HFF-Myc (cell line): ENCODE measurements at regions not wholly inside any gene's neighbourhood (a gene's known extent, or its start where the extent isn't known, plus 50 kb on each side); places are given as distances from the start of the nearest gene placed in this dataset.
"Not testable (repeated sequence)": the region's sequence is repeated elsewhere in the genome, so short reads cannot be mapped to it uniquely, and the experiment has no call there.

ENCODE experiments used
- DNase-seq: peaks from one replicate; pipeline ENCODE4 v3.0.0-alpha.2; 2011; ENCODE audit warnings: low read depth; ENCODE audit errors: extremely low read depth
- H3K4me3 ChIP-seq: replicated peaks from 2 replicates; pipeline ENCODE4 v1.5.1; 2011; ENCODE audit warnings: low read depth, mild to moderate bottlenecking, control low read depth, low read length
- CTCF ChIP-seq: IDR thresholded peaks from 2 replicates; pipeline ENCODE4 v1.5.1; 2012; ENCODE audit warnings: mild to moderate bottlenecking, low read depth, low read length, control low read depth; ENCODE audit errors: missing control alignments

DNA sequence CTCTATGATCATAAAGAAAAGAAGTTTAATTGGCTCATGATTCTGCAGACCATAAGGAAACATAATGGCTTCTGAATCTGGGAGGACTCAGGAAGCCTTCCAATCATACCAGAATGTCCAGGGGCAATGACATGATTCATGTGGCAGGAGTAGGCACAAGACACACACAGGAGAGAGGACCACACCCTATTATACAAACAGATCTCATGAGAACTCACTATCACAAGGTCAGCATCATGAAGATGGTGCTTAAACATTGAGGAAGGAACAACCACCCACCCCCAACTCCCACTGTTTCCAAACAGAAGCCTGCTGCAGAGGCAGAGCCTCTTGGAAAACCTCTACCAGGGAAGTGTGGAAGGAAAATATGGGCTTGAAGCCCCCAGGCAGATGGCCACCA, 267.4 kb downstream of the POTED start:
- not testable (repeated sequence) for DNase-seq, H3K4me3 ChIP-seq

DNA sequence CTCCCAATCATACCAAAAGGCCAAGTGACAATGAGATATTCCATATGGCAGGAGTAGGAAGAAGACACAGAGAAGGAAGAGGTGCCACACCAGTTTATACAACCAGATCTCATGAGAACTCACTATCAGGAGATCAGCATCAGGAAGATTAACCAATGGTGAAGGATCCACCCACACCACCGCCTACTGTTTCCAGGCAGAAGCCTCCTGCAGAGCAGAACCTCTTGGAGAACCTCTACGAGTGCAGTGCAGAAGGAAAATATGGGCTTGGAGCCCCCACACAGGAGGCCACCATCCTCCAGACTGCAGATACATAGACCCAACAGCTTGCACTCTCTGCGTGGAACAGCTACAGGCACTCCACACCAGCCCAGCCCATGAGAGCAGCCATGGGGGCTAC, 264.4 kb downstream of the POTED start:
- not testable (repeated sequence) for DNase-seq, H3K4me3 ChIP-seq

DNA sequence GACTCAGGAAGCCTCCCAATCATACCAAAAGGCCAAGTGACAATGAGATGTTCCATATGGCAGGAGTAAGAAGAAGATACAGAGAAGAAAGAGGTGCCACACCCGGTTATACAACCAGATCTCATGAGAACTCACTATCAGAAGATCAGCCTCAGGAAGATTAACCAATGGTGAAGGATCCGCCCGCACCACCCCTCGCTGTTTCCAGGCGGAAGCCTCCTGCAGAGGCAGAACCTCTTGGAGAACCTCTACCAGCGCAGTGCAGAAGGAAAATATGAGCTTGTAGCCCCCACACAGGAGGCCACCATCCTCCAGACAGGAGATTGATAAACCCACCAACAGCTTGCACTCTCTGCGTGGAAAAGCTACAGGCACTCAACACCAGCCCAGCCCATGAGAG, 245.1 kb downstream of the POTED start:
- no peak overlapping the region for H3K4me3 ChIP-seq

GRCh38 chr21:13850808-13851207, 241.2 kb downstream of the POTED start:
- not testable (repeated sequence) for DNase-seq, H3K4me3 ChIP-seq

More for the DNA sequence above, 245.1 kb downstream of the POTED start:
- DNase-seq = no peak
- TF ChIP-seq CTCF = no peak

DNA sequence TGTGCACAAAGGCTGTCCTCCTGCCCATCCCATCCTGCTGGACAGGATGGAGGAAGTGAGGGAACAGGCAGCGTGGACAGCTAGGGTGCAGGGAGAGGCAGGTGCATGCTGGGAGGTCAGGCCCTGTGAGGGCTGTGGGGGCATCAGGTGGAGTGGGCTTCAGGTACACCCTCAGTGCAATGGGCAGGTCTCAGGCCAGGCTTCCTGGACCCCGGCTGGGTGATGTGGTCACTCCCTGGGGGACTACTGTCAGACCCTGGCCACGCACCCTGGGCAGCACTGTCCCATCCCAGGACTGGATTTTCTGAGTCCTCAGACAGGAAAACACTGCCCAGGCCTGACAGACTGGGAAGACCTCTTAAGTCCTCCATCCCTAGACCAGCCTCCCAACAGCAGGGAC, 239.9 kb downstream of the POTED start:
- not testable (repeated sequence) for DNase-seq, H3K4me3 ChIP-seq

GRCh38 chr21:13846718-13847117, 237.1 kb downstream of the POTED start:
- not testable (repeated sequence) for H3K4me3 ChIP-seq, DNase-seq

- H3K4me3 ChIP-seq, DNase-seq: not testable (repeated sequence)
Measured at GRCh38 chr21:13844574-13844973, 235.0 kb downstream of the POTED start.

DNA sequence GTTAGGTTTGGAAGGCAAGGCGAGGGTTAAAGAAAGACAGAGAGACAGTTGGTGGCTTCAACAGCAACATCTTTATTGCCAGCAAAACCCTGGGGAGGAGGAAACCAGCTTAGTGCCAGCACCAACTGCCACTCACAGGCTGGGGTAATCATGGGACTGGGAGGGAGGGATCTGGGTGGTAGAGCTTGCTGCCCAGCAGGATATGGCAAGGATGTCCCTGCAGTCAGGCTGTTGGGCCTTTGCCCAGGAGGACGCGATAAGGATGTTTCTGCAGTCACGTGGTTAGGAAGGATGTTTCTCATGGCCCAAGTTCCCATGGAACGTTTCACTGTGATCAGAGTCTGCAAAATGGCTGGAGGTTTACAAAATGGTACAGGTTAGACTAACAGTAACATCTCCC, 233.5 kb downstream of the POTED start:
- DNase-seq, H3K4me3 ChIP-seq: not testable (repeated sequence)

DNA sequence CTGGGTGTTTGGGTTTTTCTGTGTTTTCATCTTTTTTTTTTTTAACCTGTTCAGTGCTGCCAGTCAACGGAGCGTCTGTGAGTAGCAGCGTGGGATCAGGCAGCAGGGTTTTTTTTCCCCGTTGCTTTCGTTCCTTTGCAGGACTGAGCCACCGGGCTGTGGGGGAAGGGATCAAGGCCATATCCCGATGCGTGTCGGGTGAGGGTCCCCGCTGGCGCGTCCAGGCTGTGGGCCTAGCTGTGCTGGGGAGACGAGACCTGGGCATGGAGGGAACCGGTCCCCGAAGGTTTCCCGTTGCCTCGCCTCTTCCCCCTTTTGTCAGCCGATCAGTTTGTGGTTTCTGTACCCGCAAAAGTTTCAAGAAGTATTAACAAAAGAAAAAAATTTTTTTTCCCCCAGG, 218.1 kb downstream of the POTED start:
- not testable (repeated sequence) for H3K4me3 ChIP-seq, DNase-seq

DNA sequence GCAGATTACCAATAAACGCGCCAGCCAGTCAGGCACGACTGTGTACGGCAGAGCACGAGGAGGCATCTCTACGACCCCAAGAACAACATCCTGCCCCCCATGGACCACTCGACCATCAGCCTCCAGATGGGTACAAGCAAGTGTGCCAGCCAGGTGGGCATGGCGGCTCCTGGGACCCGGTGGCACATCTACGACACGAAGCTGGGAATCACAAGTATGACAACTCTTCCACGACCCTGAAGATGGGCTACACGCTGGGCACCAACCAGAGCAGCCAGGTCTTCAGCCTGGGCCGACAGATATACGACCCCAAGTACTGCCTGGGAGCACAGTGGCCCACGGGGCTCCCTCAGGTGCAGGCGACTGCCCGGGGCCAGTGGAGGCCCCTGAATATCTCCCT, 217.6 kb downstream of the POTED start:
- no peak for TF ChIP-seq CTCF
- no peak for DNase-seq
- no peak overlapping the region for H3K4me3 ChIP-seq

DNA sequence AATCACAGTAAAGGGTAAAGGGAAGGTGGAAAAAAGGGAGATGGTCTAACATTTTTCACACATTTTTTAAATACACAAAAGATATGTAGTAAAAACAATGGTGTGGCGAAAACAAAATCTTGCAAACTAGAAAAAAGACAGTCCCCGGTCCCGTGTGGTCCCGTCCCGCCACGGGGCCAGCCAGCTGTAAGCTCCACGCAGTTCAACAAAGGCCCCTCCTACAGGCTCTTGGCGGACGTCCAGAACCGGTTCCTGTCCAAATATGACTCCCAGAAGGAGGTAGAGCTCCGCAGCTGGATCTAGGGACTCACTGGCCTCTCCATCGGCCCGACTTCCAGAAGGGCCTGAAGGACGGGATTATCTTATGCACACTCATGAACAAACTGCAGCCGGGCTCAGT, 216.9 kb downstream of the POTED start:
- not testable (repeated sequence) for H3K4me3 ChIP-seq, DNase-seq

DNA sequence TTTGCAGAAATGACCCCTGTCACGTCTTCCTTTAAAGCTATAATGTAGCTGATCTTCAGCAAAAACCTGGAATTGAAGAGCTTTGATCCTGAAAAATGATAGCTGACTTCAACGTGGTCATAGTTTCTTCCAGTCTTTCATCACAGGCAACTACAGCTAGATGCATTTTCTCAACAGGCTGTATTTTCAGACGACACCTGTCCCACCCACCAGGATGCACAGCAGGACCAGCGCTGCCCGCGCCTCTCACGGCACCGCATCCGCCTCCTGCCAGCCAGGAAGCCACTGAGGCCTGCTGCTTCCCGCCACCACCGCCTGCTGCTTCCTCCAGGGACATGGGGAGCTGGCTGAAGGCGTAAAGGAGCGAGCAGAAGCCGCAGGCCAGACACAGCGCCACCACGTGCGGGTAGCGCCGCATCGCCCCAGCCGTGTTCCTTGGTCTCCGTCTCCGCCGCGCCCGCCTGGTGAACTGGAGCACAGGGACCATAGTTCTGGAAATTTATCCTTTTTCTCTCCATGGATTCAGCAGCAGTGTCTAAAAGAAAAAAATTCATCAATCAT, 215.7 kb downstream of the POTED start:
- H3K4me3 ChIP-seq, DNase-seq: not testable (repeated sequence)

DNA sequence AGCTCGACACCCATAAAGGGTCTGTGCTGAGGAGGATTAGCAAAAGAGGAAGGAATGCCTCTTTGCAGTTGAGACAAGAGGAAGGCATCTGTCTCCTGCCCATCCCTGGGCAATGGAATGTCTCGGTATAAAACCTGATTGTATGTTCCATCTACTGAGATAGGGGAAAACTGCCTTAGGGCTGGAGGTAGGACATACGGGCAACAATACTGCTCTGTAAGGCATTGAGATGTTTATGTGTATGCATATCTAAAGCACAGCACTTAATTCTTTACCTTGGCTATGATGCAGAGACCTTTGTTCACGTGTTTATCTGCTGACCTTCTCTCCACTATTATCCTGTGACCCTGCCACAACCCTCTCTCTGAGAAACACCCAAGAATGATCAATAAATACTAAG, 210.7 kb downstream of the POTED start:
- not testable (repeated sequence) for DNase-seq, H3K4me3 ChIP-seq

- not testable (repeated sequence) for H3K4me3 ChIP-seq, DNase-seq
Measured at GRCh38 chr21:13812191-13812590, 202.6 kb downstream of the POTED start.

- not testable (repeated sequence) for H3K4me3 ChIP-seq, DNase-seq
Measured at GRCh38 chr21:13810559-13810958, 201.0 kb downstream of the POTED start.

- not testable (repeated sequence) for DNase-seq, H3K4me3 ChIP-seq
Measured at GRCh38 chr21:13806444-13806843, 196.9 kb downstream of the POTED start.

DNA sequence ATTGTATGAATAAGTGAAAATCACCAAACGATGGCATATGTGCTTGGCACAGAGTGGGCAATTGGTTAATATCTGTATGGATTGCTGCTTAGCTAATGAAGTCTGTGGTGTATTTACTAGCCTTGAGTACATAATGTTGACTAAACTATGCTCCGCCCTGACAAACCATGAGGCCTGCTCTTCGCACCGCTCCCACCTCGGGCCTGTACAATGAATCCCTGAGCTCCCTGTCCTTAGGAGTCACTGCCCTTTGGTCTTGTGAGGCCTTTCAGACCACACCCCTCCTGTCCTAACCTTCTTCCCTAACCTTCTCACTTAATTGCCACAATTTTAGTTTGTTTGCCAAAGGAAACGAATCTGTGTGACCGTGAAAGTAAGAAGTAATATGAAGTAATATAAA, 193.2 kb downstream of the POTED start:
- DNase-seq, H3K4me3 ChIP-seq: not testable (repeated sequence)
